ENCODE measurements at regions not wholly inside any gene's neighbourhood (a gene's known extent, or its start where the extent isn't known, plus 50 kb on each side); places are given as distances from the start of the nearest gene placed in this dataset.

- TF ChIP-seq, protein P1, sequence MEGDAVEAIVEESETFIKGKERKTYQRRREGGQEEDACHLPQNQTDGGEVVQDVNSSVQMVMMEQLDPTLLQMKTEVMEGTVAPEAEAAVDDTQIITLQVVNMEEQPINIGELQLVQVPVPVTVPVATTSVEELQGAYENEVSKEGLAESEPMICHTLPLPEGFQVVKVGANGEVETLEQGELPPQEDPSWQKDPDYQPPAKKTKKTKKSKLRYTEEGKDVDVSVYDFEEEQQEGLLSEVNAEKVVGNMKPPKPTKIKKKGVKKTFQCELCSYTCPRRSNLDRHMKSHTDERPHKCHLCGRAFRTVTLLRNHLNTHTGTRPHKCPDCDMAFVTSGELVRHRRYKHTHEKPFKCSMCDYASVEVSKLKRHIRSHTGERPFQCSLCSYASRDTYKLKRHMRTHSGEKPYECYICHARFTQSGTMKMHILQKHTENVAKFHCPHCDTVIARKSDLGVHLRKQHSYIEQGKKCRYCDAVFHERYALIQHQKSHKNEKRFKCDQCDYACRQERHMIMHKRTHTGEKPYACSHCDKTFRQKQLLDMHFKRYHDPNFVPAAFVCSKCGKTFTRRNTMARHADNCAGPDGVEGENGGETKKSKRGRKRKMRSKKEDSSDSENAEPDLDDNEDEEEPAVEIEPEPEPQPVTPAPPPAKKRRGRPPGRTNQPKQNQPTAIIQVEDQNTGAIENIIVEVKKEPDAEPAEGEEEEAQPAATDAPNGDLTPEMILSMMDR (IDR thresholded peaks at IDR 0.05): no peak
- no peak for TF ChIP-seq POLR2A (IDR thresholded peaks at IDR 0.05)
These were observed 179.1 kb downstream of the FAM170A start for GRCh38 chr5:119808474-119808873.
